Prostate gland (tissue), 2 donors: ENCODE measurements at regions not wholly inside any gene's neighbourhood (a gene's known extent, or its start where the extent isn't known, plus 50 kb on each side); places are given as distances from the start of the nearest gene placed in this dataset.
"Not testable (repeated sequence)": the region's sequence is repeated elsewhere in the genome, so short reads cannot be mapped to it uniquely, and the experiment has no call there.

ENCODE experiments used
- DNase-seq: peaks from one replicate; pipeline ENCODE4 v3.0.0-alpha.2; 2019; ENCODE audit warnings: low spot score
- H3K27ac ChIP-seq, 2 donors: fragments of 200-600 bp; sonication (generic); 2 replicates each; pipeline ENCODE4 v1.5.1; 2017 to 2019
- H3K27me3 ChIP-seq: fragments of 200-600 bp; sonication (generic); replicated peaks from 2 replicates; pipeline ENCODE4 v1.5.1; 2019; ENCODE audit not compliant: insufficient read depth
- H3K36me3 ChIP-seq, 2 donors: fragments of 200-600 bp; sonication (generic); 1 replicate in 1 of 2; 2 replicates in 1 of 2; pipeline versions ENCODE4 v1.5.1 to v1.8.1; 2017 to 2019
- H3K4me1 ChIP-seq: fragments of 200-600 bp; sonication (generic); replicated peaks from 2 replicates; pipeline ENCODE4 v1.5.1; 2019
- H3K4me3 ChIP-seq, 2 donors: fragments of 200-600 bp; sonication (generic); 2 replicates each; pipeline ENCODE4 v1.5.1; 2017 to 2019
- H3K9me3 ChIP-seq: fragments of 200-600 bp; sonication (generic); 2 replicates; pipeline ENCODE4 v1.5.1; 2017
- CTCF ChIP-seq, 4 experiments: fragments of 200-600 bp in 2 of 4; fragments of 450-650 bp in 2 of 4; sonication (generic) in 2 of 4; IDR thresholded peaks; 1 replicate in 3 of 4; 2 replicates in 1 of 4; pipeline ENCODE4 v1.5.1; 2016 to 2019; ENCODE audit warnings: antibody characterized with exemption in 4 of 4, mild to moderate bottlenecking in 2 of 4, moderate library complexity in 2 of 4
- POLR2A ChIP-seq: fragments of 450-650 bp; IDR thresholded peaks from one replicate; pipeline ENCODE4 v1.6.1; 2016; ENCODE audit warnings: antibody characterized with exemption, mild to moderate bottlenecking
- POLR2AphosphoS5 ChIP-seq: sonication (generic); formaldehyde crosslinking; IDR thresholded peaks from one replicate; pipeline ENCODE4 v1.6.1; 2017; ENCODE audit warnings: antibody characterized with exemption
- WGBS: methylation state at CpG from one replicate; pipeline ENCODE4 v1.1.5; 2018; 5-methylcytosine and 5-hydroxymethylcytosine counted together
- intact Hi-C: fragments of 100-400 bp; cut with DNase I; formaldehyde crosslinking; loops from one replicate; pipeline ENCODE4 v1.14.2; 2022

- no peaks in the 10 kb centered on the region for H3K4me1 ChIP-seq
- TF ChIP-seq POLR2AphosphoS5 (no peak), CTCF (IDR thresholded peaks at IDR 0.05) (no peak), POLR2A (no peak)
- no peaks in the 10 kb centered on the region for H3K27me3 ChIP-seq
- no peaks in the 10 kb centered on the region for H3K36me3 ChIP-seq
- no peak overlapping the region for H3K27ac ChIP-seq
- H3K4me3 ChIP-seq, result no peak overlapping the region
- H3K9me3 ChIP-seq, result no peaks in the 10 kb centered on the region
- intact Hi-C loops, result no loop called here
- WGBS, result 48% methylated on average over 5 of the region's 5 CpGs
- no peak for DNase-seq
Observed at GRCh38 chr1:38486085-38486484, 373.5 kb downstream of the RRAGC start.

GRCh38 chr1:38481871-38482826 lies 377.4 kb downstream of the RRAGC start:
- H3K4me1 ChIP-seq, result no peaks in the 10 kb centered on the region
- 71% methylated on average over 11 of the region's 11 CpGs for WGBS
- no peaks in the 10 kb centered on the region for H3K36me3 ChIP-seq
- intact Hi-C loops, result no loop called here
- H3K4me3 ChIP-seq, result no peak overlapping the region
- no peaks in the 10 kb centered on the region for H3K9me3 ChIP-seq
- H3K27me3 ChIP-seq, result peaks cover under 1% of the 10 kb centered on the region
- TF ChIP-seq POLR2A, result no peak
- TF ChIP-seq CTCF (IDR thresholded peaks at IDR 0.05), result no peak
- no peak for TF ChIP-seq POLR2AphosphoS5
- DNase-seq, result no peak
- no peak overlapping the region for H3K27ac ChIP-seq

GRCh38 chr1:38479662-38480061 lies 379.9 kb downstream of the RRAGC start:
- DNase-seq, H3K4me3 ChIP-seq, H3K27me3 ChIP-seq, H3K27ac ChIP-seq, H3K9me3 ChIP-seq, intact Hi-C loops, H3K36me3 ChIP-seq, H3K4me1 ChIP-seq: not testable (repeated sequence)
- WGBS, result 93% methylated on average over 2 of the region's 2 CpGs

GRCh38 chr1:38477811-38478210 lies 381.8 kb downstream of the RRAGC start:
- Histone ChIP-seq H3K27ac (no peak overlapping the region), H3K27me3 (peaks cover 3% of the 10 kb centered on the region), H3K36me3 (no peaks in the 10 kb centered on the region), H3K4me3 (no peak overlapping the region), H3K4me1 (no peaks in the 10 kb centered on the region), H3K9me3 (no peaks in the 10 kb centered on the region)
- intact Hi-C loops, result no loop called here
- DNase-seq, result no peak
- 83% methylated on average over 2 of the region's 2 CpGs for WGBS
- TF ChIP-seq CTCF (IDR thresholded peaks at IDR 0.05) (no peak), POLR2AphosphoS5 (no peak), POLR2A (no peak)

GRCh38 chr1:38476850-38477178 lies 382.8 kb downstream of the RRAGC start:
- Histone ChIP-seq H3K27ac (no peak overlapping the region), H3K4me3 (no peak overlapping the region), H3K9me3 (no peaks in the 10 kb centered on the region), H3K36me3 (no peaks in the 10 kb centered on the region), H3K4me1 (no peaks in the 10 kb centered on the region), H3K27me3 (peaks cover 3% of the 10 kb centered on the region)
- intact Hi-C loops, result no loop called here
- TF ChIP-seq POLR2A (no peak), POLR2AphosphoS5 (no peak), CTCF (IDR thresholded peaks at IDR 0.05) (no peak)
- no peak for DNase-seq
- 66% methylated on average over 12 of the region's 12 CpGs for WGBS
